Vagina (tissue), 2 donors: ENCODE measurements at regions not wholly inside any gene's neighbourhood (a gene's known extent, or its start where the extent isn't known, plus 50 kb on each side); places are given as distances from the start of the nearest gene placed in this dataset.

ENCODE experiments used
- POLR2A ChIP-seq, 2 donors: fragments of 450-650 bp; IDR thresholded peaks; one replicate each; pipeline ENCODE4 v1.6.1; 2017; ENCODE audit warnings: antibody characterized with exemption in 2 of 2, mild to moderate bottlenecking in 2 of 2, moderate library complexity in 2 of 2
- TF ChIP-seq, protein P1 (sequence below), 3 experiments: fragments of 450-650 bp in 2 of 3; fragments of 200-600 bp in 1 of 3; sonication (generic) in 1 of 3; IDR thresholded peaks; one replicate each; pipeline ENCODE4 v1.5.1; 2017 to 2019; ENCODE audit warnings: antibody characterized with exemption in 3 of 3, mild to moderate bottlenecking in 2 of 3, moderate library complexity in 2 of 3

DNA sequence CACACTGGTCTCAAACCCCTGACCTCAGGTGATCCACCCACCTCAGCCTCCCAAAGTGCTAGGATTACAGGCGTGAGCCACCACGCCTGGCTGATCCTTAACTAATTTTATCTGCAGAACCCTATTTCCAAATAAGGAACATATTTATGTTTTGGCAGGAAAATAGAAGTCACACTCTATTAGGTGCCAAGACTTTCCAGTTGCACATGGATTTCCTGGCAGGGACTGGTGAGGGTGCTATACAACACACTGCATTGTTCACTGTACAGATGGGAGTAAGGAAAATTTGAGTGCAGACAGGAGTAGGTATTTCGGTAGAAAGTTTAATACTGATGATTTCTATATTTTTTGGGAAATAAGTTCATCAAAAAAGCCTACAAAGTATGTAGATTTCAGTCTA, 605.3 kb upstream of the B3GALT2 start:
- TF ChIP-seq, protein P1, sequence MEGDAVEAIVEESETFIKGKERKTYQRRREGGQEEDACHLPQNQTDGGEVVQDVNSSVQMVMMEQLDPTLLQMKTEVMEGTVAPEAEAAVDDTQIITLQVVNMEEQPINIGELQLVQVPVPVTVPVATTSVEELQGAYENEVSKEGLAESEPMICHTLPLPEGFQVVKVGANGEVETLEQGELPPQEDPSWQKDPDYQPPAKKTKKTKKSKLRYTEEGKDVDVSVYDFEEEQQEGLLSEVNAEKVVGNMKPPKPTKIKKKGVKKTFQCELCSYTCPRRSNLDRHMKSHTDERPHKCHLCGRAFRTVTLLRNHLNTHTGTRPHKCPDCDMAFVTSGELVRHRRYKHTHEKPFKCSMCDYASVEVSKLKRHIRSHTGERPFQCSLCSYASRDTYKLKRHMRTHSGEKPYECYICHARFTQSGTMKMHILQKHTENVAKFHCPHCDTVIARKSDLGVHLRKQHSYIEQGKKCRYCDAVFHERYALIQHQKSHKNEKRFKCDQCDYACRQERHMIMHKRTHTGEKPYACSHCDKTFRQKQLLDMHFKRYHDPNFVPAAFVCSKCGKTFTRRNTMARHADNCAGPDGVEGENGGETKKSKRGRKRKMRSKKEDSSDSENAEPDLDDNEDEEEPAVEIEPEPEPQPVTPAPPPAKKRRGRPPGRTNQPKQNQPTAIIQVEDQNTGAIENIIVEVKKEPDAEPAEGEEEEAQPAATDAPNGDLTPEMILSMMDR (IDR thresholded peaks at IDR 0.05), result no peak
- no peak for TF ChIP-seq POLR2A (IDR thresholded peaks at IDR 0.05)
